HG02943 (cell line): ENCODE measurements at regions not wholly inside any gene's neighbourhood (a gene's known extent, or its start where the extent isn't known, plus 50 kb on each side); places are given as distances from the start of the nearest gene placed in this dataset.

ENCODE experiments used
- ATAC-seq: cut with Tn5 transposase; IDR thresholded peaks from one replicate; pipeline ENCODE4 v1.9.1; 2021; ENCODE audit warnings: mild to moderate bottlenecking, low read depth, moderate library complexity; ENCODE audit not compliant: unreplicated experiment

DNA sequence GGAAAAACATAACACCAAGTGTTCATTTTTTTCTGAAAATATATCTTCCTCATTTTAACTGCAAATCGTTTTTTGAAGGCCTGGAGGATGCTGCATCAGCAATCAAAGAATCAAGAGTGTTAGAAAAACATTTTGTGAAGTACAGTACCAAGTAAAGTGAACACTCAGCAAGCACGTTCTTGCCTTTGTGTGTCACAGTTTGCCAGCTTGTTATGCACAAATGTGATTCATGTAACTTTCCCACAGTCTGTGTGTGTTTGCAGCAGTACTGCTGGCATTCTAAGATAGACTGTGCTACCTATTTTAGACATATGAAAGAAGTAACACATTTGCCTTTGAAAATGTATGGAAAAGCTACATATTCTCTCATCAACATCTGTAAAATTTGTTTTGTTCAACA is 1617.7 kb downstream of the RPA4 start:
- ATAC-seq: no peak

- ATAC-seq: no peak
These were observed 1623.2 kb downstream of the RPA4 start for GRCh38 chrX:98506907-98507306.

- ATAC-seq: no peak
These were observed 1630.3 kb downstream of the RPA4 start for GRCh38 chrX:98514032-98514431.

- no peak for ATAC-seq
These were observed 1632.4 kb downstream of the RPA4 start for GRCh38 chrX:98516120-98516519.

- ATAC-seq: no peak
These were observed 1639.3 kb downstream of the RPA4 start for GRCh38 chrX:98523026-98523425.

- no peak for ATAC-seq
These were observed 1639.8 kb downstream of the RPA4 start for GRCh38 chrX:98523521-98523920.

DNA sequence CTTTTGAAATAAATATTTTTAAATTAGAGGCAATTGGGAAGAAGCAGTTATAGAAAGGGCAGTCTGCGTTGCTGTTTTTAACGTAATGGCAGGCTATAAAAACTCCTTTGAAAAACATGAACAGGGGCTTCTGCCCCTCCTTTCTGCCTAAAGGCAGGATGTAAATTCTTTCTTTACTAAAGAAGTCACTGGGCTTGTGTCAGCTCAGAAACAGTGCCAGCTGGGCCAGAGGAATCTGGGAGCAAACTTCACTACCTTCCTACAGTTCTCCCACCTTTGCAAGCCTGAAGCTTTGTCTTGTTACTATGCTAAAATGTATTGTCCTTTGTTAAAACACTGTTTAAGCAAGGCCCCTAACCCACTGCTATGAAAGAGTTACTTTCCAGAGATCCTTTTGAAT is 1664.8 kb downstream of the RPA4 start:
- no peak for ATAC-seq

DNA sequence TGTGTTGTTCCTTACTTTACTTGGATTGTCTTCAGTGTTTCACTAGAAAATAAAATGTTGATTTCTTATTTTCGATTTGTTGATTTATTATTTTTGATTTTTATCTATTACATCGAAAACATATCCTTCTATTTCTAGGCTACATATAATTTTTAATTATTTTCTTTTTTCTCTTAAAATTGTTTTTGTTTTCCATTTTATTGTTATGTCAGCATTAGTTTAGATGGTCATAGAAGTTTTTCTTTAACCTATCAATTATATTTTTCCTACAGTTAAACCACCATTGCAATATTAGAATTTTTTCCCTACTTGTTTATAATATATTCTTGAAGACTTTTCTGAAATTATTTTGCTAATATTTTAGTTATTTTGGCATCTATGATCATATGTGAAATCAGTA is 1685.1 kb downstream of the RPA4 start:
- no peak for ATAC-seq

DNA sequence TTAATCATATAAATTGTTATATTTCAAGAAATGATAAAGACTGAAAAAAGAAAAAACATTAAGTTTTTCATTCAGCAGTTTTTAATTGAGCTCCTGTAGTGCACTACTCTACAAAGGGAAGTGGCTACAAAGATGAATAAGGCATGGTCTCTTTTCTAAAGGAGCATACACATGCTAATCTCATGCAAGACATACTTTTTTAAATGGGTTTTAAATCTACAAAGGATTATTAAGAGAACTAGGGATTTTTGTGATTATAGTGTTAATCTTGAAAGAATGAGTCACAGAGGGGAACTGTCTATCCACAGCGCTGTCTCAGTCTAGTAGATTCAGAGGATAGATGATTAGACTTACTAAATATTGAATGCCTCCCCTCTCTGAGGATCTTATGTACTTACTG is 1722.2 kb downstream of the RPA4 start:
- ATAC-seq: no peak

- ATAC-seq: no peak
These were observed 1724.0 kb downstream of the RPA4 start for GRCh38 chrX:98607739-98608138.

- ATAC-seq: no peak
These were observed 1743.9 kb downstream of the RPA4 start for GRCh38 chrX:98627645-98628044.

- ATAC-seq: no peak
These were observed 1753.7 kb downstream of the RPA4 start for GRCh38 chrX:98637451-98637850.

- no peak for ATAC-seq
These were observed 1762.6 kb downstream of the RPA4 start for GRCh38 chrX:98646351-98646750.

DNA sequence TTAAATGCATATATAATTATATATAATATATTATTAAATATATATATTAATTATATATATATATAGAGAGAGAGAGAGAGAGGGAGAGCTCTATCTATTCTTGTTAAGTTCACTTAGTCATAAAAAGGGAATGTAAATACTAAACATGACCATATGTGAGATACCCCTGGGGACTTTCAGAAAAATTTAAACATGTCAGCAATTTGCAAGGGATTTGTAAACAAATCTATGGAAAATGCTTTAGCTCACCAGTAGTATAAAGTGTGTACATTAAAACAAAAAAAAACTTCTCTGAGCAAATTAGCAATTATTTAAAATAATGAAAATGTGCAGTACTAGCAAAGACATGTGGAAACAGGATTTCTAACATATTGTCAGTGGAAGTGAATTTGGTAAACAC is 1755.5 kb downstream of the PCDH19 start:
- no peak for ATAC-seq
